GM18502 (cell line): ENCODE measurements at regions not wholly inside any gene's neighbourhood (a gene's known extent, or its start where the extent isn't known, plus 50 kb on each side); places are given as distances from the start of the nearest gene placed in this dataset.
"Not testable (repeated sequence)": the region's sequence is repeated elsewhere in the genome, so short reads cannot be mapped to it uniquely, and the experiment has no call there.

Experiments used
- ATAC-seq: cut with Tn5 transposase; IDR thresholded peaks from one replicate; pipeline ENCODE4 v1.9.1; 2021; ENCODE audit warnings: mild to moderate bottlenecking; ENCODE audit not compliant: unreplicated experiment, poor library complexity

DNA sequence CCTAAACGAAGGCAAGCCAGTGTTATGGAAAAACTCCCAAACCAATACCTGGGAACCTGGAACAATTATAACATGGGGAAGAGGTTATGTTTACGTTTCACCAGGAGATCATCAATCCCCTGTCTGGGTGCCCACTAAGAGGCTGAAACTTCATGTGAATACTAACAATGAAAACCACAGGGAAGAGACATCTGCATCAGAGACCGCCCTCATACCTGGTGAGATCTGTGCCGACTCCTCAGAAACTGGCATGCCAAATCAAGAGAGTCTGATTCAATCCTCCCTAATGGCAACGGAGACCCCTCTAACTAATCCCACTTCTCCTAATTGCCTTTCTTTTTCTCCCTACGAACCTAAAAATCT is 163.2 kb downstream of the IER5 start:
- ATAC-seq: no peak

DNA sequence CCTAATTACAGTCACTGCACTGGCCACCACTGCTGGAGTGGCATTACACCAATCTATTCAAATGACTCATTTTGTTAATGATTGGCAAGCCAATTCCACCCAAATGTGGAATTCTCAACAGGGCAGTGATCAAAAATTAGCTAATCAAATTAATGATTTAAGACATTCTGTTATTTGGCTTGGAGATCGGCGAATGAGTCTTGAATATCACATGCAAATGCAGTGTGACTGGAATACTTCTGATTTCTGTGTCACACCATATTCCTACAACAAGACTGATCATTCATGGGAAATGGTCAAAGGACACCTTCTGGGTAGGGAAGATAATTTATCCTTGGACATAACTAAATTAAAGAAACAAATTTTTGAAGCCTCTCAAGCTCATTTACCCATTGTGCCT is 165.1 kb downstream of the IER5 start:
- not testable (repeated sequence) for ATAC-seq

DNA sequence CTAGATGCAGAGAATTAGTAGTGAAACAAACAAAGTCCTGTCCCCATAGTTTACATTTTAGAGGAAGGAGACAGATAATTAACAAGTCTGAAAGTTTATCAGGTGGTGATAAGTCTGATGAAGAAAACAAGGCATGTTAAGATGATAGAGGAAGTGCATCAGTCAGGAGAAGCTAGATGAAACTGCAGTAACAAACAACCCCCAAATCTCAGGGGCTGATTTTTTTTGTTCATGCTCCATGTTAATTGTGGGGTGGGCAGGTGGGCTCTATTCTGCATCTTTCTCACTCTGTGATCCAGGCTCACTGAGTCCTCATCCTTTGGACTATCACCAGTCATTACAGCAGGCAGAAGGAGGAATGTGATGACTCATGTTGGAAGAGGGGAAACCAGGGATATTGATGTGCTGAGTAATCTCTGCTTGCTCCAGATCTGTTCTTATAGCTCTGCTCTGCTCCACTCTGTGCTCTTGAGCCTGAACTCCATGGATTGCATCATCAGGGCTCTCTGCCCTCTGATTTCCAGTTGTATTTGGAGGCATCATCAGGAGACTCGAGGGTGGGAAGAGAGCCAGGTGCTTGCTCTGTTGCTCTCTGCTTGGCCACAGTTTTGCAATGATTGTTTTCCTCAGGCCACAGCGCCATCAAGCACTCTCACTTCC is 166.9 kb downstream of the IER5 start:
- no peak for ATAC-seq

DNA sequence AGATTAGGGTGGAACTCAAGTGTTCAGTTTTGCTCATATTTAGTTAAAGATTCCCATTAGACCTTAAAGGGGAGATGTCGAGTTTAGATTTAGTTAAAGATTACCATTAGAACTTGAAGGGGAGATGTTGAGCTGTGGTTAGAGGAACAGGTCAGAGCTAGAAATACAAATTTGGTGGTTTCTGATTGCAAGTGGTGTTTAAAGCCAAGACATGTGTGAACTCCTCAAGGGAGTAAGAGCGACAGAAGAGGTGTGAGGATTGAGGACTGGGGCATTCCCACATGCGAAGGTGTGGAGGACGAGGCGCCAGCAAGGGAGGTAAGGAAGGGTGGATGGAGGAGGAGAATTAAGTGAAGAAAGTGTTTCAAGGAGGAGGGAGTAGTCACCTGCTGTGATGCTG is 168.6 kb downstream of the IER5 start:
- ATAC-seq: no peak

DNA sequence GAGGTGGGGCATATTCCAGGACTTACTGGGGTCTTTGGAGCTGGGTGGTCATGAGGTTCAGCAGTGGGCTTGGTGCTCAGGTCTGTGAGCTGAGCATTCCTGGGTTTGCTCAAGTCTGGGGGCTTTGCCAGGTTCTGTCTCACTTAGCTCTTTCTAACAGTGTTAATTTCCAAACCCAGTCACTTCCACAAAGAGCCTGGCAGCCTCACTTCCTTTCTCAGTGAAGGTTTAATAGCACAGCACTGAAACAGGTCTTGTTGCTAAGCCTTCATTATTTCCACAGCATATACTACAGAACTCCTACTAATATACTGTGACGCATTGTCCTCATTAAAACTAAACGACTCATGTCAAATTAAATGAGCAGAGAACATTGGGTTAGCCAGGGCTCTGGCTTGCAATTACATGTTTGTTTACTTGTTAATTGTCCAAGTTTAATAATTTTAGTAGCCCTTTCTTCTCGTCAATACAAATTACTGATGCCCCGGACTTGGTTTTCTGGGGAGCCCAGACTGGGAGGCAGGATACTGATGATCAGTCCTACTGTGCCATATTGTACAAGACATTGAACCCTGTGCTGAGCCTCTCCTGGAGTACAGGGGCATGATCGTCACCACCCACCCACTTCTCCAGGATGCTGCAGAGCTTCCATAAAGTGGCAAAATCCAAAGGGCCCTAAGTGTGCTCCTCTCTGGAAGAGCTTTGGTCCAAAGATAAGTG is 170.7 kb downstream of the IER5 start:
- ATAC-seq: no peak

DNA sequence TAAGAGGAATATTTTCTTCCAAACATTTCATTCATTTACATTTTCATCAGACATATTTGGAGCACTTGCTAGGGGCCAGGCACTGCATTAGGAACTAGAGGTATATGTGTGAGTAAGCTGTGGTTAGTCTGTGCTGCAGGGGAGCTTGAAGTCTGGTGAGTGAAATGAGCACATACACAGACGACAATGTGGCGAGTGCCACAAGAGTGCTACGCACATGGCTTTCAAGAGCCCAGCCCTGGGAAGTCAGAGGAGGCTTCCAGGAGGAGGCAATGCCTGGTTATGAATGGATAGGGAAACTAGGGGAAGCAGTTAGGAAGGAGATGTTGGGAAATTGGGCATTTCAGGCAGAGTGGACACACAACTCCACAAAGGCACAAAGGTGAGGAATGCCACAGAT is 171.8 kb downstream of the IER5 start:
- no peak for ATAC-seq

DNA sequence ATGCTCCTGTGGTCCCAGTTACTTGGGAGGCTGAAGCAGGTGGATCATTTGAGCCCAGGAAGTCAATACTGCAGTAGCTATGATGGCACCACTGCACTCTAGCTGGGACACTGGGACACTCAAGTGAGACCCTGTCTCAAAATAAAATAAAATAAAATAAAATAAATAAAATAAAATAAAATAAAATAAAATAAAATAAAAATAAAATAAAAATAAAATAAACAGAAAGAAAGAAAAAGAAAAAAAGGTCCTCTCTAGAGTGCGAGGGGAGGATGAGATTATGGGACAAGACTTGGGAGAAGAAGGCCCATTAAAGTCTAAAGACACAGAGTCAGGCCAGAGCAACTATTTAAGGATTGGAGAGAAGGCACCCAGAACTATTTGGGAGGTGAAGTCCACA is 172.5 kb downstream of the IER5 start:
- ATAC-seq: no peak

DNA sequence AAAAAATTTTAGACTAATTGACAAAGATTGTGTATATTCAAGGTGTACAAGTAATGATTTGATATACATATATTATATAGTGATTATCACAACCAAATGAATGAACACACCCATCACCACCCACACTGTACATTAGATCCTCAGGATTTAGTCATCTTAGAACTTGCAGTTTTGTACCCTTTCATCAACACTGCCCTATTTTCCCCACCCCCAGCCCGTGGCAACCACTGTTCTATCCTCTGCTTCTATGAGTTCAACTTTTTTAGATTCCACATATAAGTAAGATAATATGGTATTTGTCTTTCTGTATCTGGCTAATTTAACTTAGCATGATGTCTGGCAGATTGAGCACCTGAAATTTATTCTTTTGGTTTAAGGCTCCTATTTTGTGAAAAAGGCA is 173.6 kb downstream of the IER5 start:
- no peak for ATAC-seq

DNA sequence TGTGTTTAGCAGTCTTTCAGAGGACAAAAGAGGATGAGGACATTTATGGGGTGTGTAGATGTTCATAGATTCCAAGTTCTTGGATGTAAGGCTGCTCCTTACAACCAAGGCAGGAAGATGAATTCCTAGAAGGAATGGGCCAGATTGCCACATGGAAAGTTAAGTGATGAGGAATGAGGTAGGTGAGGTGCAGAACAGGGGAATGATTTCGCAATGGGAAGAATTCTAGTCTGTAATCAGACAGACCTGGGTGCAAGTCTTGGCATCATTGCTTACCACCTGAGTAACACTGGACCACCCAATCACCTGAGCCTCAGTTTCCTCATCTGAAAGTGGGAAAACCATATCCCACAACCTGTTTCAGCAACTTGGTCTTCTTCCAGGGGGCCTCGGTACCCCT is 174.9 kb downstream of the IER5 start:
- ATAC-seq: no peak

DNA sequence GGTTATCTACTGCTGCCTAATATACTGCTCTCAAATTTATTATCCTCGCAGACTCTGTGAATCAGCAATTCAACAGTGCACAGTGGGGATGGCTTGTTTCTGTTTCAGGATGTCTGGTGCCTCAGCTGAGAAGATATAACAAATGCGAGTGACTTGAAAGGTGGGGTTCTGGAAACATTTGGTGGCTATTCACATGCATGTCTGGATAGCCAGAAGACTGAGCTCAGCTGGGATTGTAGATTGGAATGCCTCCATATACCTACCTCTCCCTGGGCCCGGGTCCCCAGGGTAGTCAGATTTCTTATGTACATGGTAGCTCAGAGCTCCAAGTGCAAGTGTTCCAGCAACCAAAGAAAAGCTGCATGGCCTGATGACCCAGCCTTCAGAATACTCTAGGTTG is 176.3 kb downstream of the IER5 start:
- no peak for ATAC-seq

DNA sequence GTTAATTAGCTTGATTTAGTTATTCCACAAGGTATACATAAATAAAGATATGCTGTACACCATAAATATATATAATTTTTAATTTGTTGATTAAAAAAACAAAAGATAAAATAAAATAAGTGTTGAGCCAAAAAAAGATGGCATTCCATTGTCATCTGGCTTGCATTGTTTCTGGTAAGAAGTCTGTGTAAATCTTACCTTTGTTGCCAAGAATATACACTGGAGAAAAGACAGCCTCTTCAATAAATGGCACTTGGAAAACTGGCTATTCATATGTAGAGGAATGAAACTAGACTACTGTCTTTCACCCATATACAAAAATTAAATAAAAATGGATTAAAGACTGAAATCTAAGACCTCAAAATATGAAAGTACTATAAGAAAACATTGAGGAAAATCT is 196.5 kb downstream of the IER5 start:
- no peak for ATAC-seq

DNA sequence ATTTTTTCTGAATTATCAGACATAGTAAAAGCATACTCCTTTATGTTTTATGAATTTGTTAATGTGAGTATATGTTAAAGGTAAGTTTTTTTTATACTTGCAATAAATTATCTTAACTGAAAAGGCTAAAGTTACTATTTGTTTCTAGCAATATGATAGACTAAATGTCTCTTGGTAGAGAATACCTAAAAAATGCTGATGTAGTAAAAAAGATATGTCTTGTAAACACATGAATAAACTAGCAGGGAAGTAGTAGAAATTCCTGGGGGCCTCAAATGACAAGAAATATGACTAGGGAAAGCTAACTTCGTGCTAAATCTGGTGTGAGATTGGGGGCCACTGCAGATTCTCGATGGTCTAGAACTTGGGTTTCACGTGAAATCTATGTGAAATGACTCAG is 188.1 kb upstream of the CACNA1E start:
- ATAC-seq: no peak

DNA sequence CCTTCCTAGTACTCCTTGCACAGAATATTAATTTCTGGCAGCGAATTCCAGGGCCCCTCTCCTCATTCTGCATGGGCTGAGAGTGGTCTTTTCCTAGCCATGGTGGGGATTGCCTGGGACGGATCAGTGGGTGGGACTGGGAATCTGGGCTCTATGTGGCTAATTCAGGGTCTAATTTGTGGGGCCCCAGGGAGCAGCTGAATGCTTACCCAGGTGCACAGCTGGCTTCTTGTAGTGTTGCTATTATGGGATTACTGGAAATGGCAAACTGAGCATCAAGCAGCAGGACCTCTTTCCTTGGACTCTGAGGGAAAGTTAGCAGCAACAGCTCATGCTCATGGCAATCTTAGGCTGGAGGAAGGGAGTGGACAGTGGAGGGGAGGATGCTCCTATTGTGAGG is 187.1 kb upstream of the CACNA1E start:
- no peak for ATAC-seq

DNA sequence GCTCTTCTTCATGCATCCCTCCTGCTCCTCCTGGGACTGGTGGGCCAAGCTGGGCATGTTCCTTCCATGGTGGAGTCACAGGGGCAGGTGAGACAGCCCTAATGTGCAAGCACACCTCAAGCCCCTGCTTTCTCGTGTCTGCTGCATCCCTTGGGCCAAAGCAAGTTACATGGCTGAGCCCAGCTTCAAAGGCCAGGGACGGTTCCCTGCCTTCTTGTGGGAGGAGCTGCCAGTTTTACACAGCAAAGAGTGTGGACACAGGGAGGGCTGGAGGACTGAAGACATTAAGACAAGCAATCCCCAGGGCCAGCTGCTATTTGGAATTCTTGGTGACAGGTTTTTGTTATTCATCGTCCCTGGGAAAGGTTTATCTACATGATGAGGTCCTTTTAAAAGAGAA is 175.2 kb upstream of the CACNA1E start:
- ATAC-seq: no peak

DNA sequence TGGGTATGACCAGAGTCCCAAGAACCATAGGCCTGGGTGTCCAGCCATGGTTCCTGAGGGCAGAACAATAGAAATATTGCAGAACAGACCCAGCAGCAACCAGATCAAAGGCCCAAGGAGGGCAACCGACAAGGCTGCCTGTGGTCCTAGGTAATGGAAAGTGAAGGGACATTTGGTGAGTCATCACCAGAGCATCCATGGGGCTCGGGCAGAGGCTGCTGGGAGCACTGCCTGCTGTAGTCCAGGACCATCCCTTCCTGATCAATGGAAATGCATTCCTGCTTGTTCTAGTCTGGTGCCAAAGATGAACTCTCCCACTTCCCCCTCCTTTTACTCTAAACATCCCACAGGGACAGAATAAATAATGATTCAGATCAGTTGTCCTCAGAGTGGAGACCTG is 172.8 kb upstream of the CACNA1E start:
- no peak for ATAC-seq

DNA sequence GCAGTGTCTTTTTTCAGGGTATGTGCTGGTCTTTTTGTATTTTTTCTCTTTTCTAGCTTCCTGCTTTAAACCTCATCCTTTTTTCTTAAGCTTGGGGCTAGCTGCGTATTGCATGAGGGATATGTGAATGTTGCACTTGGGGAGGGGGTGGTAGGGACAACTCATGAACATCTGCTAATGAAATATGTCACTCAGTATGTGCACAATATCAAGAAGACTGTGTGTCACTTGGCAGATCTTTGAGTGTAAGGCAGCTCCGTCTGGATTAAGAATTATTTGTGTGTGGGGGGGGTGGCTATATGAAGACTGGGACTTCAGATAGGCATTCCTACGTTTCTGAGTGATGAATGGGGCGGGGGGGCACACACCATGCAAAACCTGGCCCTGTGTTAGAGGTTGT is 170.4 kb upstream of the CACNA1E start:
- no peak for ATAC-seq

DNA sequence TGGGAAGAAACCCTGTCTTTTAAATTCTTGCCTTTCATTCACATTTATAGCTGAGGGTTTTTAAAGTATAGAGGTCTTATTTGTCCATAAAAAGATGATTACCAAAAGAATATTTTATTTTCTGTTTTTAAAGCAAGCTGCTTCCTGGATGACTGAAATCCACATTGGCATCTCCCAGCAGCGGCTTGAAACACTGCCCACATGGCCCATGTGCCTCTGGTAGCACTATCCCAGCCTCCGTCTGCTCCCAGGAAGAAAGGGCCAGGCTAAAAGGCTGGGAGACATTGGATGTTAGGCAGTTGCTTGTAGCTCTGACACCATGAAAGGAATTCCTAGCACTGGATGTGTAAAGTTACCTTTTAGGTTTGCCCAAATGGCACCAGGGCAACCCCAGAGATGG is 169.9 kb upstream of the CACNA1E start:
- ATAC-seq: no peak

DNA sequence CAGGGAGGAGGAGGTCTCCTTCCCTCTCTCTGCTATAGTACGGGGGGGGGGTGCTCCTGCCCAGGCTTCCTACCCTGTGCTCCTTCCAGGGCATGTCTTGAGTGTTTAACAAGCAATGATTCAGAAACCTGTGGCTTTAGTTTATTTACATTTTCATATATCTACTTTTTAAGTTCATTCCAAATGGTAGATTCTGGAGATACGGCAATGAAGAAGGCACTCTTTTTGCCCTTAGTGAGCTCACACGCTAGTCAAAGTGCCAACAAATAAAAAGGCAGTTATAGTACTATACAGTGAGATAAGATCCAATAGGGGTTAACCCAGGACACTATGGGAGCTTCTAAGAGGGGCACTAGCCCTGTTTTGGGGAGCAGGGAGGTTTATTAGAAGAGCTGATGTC is 169.3 kb upstream of the CACNA1E start:
- ATAC-seq: no peak

DNA sequence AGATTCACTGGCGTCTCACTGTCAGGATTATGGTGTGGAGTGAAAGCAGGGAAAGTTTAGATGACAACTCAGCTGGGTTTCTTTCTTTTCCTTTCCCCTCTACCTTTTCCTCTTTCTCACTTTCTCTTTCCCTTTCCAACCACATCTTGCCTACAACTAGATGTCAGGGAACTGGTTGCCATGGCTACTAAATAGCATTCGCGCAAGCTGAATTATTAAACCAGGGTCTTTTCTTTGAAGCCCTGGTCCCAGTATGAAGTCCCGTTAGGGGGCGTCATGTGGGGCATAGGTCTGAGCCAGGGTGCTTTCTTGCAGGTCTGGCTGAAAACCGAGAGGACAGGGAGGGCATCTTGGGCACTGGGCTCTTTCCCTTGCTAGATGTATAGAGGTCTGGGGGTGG is 168.4 kb upstream of the CACNA1E start:
- no peak for ATAC-seq

DNA sequence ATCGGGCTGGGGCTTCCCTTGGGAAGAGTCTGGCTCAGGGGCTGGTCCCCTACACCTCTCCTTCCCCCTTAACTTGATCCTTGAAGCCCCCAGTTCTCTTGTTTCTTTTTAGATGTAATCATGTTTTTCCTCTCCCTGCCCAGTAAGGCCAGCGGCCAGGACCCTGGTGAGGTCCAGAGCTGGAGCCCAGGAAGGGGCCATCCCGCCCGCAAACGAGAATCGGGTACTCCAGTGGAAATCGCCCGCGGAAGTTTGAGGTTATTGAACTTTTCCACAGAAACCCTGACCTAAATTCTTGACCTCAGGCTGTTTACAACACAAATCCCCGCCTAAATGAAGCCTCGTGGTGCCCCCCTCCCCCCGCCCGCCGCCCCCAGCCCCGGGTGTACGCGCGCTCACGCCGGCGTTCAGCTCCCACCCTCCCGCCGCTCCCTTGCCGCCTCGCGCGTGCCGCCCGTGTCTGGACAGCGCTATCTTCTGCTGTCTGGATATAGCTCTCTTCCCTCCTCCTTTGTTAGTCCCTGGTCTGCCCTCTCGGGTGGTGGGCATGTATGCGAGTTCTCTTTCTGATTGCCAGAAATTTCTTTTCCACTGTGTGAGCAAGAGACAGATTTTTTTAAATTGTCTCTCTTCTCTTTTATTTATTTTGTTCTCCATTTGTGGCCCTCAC is 165.9 kb upstream of the CACNA1E start:
- ATAC-seq: no peak

DNA sequence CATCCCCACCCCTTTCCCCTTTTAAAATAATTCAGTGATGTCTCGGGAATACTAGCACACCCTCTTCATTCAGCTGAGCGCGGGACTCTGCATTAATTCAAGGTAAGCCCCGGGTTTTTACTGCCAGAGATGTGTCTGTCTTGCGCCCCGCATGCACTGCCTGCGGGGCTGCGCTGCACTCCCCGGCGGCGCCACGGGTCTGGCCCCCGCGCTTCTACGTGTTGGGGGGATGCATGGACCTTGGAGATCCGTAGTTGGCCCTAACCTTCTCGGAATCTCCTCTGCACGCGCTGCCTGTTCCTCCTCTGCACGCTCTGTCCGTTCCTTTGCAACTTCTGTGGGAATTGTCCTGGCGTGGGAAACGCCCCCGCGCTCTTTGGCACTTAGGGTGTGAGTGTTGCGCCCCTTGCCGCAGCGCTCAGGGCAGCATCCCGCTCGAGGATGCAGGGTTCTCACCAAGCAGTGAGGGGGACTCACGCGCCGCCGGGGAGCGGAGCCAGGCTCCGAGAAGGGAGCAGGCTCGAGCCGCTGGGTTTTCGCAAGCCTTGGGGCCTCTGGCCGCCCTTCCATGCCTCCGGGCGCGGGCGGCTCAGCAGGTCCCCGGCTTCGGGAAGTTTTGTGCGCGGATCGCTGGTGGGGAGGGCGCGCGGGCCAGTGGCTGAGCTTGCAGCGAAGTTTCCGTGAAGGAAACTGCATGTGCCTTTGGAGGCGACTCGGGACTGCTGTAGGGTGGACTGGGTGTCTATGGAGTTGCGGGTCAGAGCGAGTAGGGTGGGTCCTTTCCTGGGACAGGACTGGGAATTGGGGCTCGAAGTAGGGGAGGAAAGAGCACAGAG is 165.1 kb upstream of the CACNA1E start:
- no peak for ATAC-seq
